ENCODE measurements at regions not wholly inside any gene's neighbourhood (a gene's known extent, or its start where the extent isn't known, plus 50 kb on each side); places are given as distances from the start of the nearest gene placed in this dataset.
A peak's percentile ranks its signal among the peaks of the same experiment; 100 is the strongest.

- H3K27ac Mint-ChIP-seq = peak overlapping the region in 1 of 2 donors; percentile 39
- Histone ChIP-seq H3K36me3 (ENCODE audit: control insufficient read depth in 2 of 2, extremely low read depth in 1 of 2, insufficient read depth in 1 of 2, low read length in 1 of 2) (no peaks in the 10 kb centered on the region), H3K27ac (ENCODE audit: low read length) (no peak overlapping the region), H3K27me3 (replicated peaks in 1 of 2; ENCODE audit: control insufficient read depth in 2 of 2, extremely low read depth in 1 of 2, insufficient read depth in 2 of 2, low read length in 1 of 2) (peaks cover 0 to 16% of the 10 kb centered on the region in 2 experiments), H3K4me1 (ENCODE audit: control insufficient read depth in 1 of 2, extremely low read depth in 1 of 2, insufficient read depth in 2 of 2, low read length in 2 of 2) (peaks cover 12 to 44% of the 10 kb centered on the region in 2 experiments), H3K4me3 (ENCODE audit: control insufficient read depth in 1 of 2, extremely low read depth in 1 of 2, low read length in 1 of 2) (no peak overlapping the region), H3K9me3 (no peaks in the 10 kb centered on the region)
- 94% methylated on average over 17 of the region's 19 CpGs for WGBS (ENCODE audit: insufficient coverage)
- no peak overlapping the region for H3K4me3 Mint-ChIP-seq
- ATAC-seq (replicated peaks in 1 of 4) (no peak), DNase-seq (no peak)
- peaks cover 7% of the 10 kb centered on the region for H3K36me3 Mint-ChIP-seq
- ChIA-PET CTCF (interaction anchor here (0.6 to 4.9 kb wide), 15 partner anchors 47 to 584 kb away, joined by 3 to 44 read pairs (median 5); partner anchors contain the start of gene FAN1 (in 1 of the 2)), POLR2A (no interaction called here)
- peaks cover 27 to 56% (median 46%) of the 10 kb centered on the region in 3 donors for H3K4me1 Mint-ChIP-seq
- H3K27me3 Mint-ChIP-seq = peaks cover 0 to 7% of the 10 kb centered on the region in 2 donors
- peaks cover 6 to 13% (median 8%) of the 10 kb centered on the region in 3 donors for H3K9me3 Mint-ChIP-seq
These were observed 160.5 kb downstream of the KLF13 start for GRCh38 chr15:31486906-31487695.

- H3K27me3 Mint-ChIP-seq = peaks cover 0 to 5% of the 10 kb centered on the region in 2 donors
- Histone ChIP-seq H3K4me1 (ENCODE audit: control insufficient read depth in 1 of 2, extremely low read depth in 1 of 2, insufficient read depth in 2 of 2, low read length in 2 of 2) (peaks cover 7 to 36% of the 10 kb centered on the region in 2 experiments), H3K9me3 (no peaks in the 10 kb centered on the region), H3K27ac (ENCODE audit: low read length) (no peak overlapping the region), H3K36me3 (ENCODE audit: control insufficient read depth in 2 of 2, extremely low read depth in 1 of 2, insufficient read depth in 1 of 2, low read length in 1 of 2) (no peaks in the 10 kb centered on the region), H3K4me3 (ENCODE audit: control insufficient read depth in 1 of 2, extremely low read depth in 1 of 2, low read length in 1 of 2) (no peak overlapping the region), H3K27me3 (replicated peaks in 1 of 2; ENCODE audit: control insufficient read depth in 2 of 2, extremely low read depth in 1 of 2, insufficient read depth in 2 of 2, low read length in 1 of 2) (peaks cover 0 to 8% of the 10 kb centered on the region in 2 experiments)
- peak overlapping the region; percentile 28 to 32 for H3K27ac Mint-ChIP-seq
- peaks cover 6 to 13% (median 8%) of the 10 kb centered on the region in 3 donors for H3K9me3 Mint-ChIP-seq
- WGBS (ENCODE audit: insufficient coverage) = 34% methylated on average over 6 of the region's 6 CpGs
- H3K4me1 Mint-ChIP-seq = peaks cover 24 to 48% (median 38%) of the 10 kb centered on the region in 3 donors
- DNase-seq = no peak
- ATAC-seq (replicated peaks in 1 of 4) = no peak
- no peak overlapping the region for H3K4me3 Mint-ChIP-seq
- peaks cover 7% of the 10 kb centered on the region for H3K36me3 Mint-ChIP-seq
- ChIA-PET CTCF (interaction anchor here (0.6 to 4.9 kb wide), 35 partner anchors 15 to 585 kb away, joined by 3 to 44 read pairs (median 4); partner anchors contain the start of gene FAN1 (in 1 of the 2)), POLR2A (no interaction called here)
These were observed 161.3 kb downstream of the KLF13 start for GRCh38 chr15:31487811-31488436.

- CTCF ChIA-PET = interaction anchor here (0.6 to 4.9 kb wide), 37 partner anchors 16 to 359 kb away, joined by 3 to 44 read pairs (median 4); no protein-coding TSS in a partner anchor
- POLR2A ChIA-PET = no interaction called here
- no peak overlapping the region for H3K27ac ChIP-seq (ENCODE audit: low read length)
- Mint-ChIP-seq H3K9me3 (peaks cover 6 to 13% (median 8%) of the 10 kb centered on the region in 3 donors), H3K27me3 (peaks cover 0 to 5% of the 10 kb centered on the region in 2 donors), H3K27ac (peak overlapping the region; percentile 28 to 32), H3K4me1 (peaks cover 23 to 47% (median 37%) of the 10 kb centered on the region in 3 donors), H3K4me3 (no peak overlapping the region), H3K36me3 (peaks cover 7% of the 10 kb centered on the region)
- H3K4me1 ChIP-seq (ENCODE audit: control insufficient read depth in 1 of 2, extremely low read depth in 1 of 2, insufficient read depth in 2 of 2, low read length in 2 of 2) = peaks cover 7 to 35% of the 10 kb centered on the region in 2 experiments
- no peaks in the 10 kb centered on the region for H3K36me3 ChIP-seq (ENCODE audit: control insufficient read depth in 2 of 2, extremely low read depth in 1 of 2, insufficient read depth in 1 of 2, low read length in 1 of 2)
- 68% methylated on average over 4 of the region's 7 CpGs for WGBS (ENCODE audit: insufficient coverage)
- no peak overlapping the region for H3K4me3 ChIP-seq (ENCODE audit: control insufficient read depth in 1 of 2, extremely low read depth in 1 of 2, low read length in 1 of 2)
- peak in 20 of 35 experiments; percentile 19 to 89 (median 30) for DNase-seq
- no peaks in the 10 kb centered on the region for H3K9me3 ChIP-seq
- peak; percentile 31 to 59 (median 35) for ATAC-seq (replicated peaks in 1 of 4)
- peaks cover 0 to 6% of the 10 kb centered on the region in 2 experiments for H3K27me3 ChIP-seq (replicated peaks in 1 of 2; ENCODE audit: control insufficient read depth in 2 of 2, extremely low read depth in 1 of 2, insufficient read depth in 2 of 2, low read length in 1 of 2)
These were observed 162.0 kb downstream of the KLF13 start for GRCh38 chr15:31488437-31489204.

GRCh38 chr15:31489281-31489680, 162.6 kb downstream of the KLF13 start:
- Histone ChIP-seq H3K9me3 (no peaks in the 10 kb centered on the region), H3K27me3 (replicated peaks in 1 of 2; ENCODE audit: control insufficient read depth in 2 of 2, extremely low read depth in 1 of 2, insufficient read depth in 2 of 2, low read length in 1 of 2) (peaks cover 0 to 5% of the 10 kb centered on the region in 2 experiments), H3K4me3 (ENCODE audit: control insufficient read depth in 1 of 2, extremely low read depth in 1 of 2, low read length in 1 of 2) (no peak overlapping the region), H3K27ac (ENCODE audit: low read length) (no peak overlapping the region), H3K36me3 (ENCODE audit: control insufficient read depth in 2 of 2, extremely low read depth in 1 of 2, insufficient read depth in 1 of 2, low read length in 1 of 2) (no peaks in the 10 kb centered on the region), H3K4me1 (ENCODE audit: control insufficient read depth in 1 of 2, extremely low read depth in 1 of 2, insufficient read depth in 2 of 2, low read length in 2 of 2) (peaks cover 7 to 30% of the 10 kb centered on the region in 2 experiments)
- WGBS (ENCODE audit: insufficient coverage) = 67% methylated on average over 1 of the region's 2 CpGs
- ATAC-seq (replicated peaks in 1 of 4) (no peak), DNase-seq (no peak)
- Mint-ChIP-seq H3K4me1 (peaks cover 20 to 43% (median 34%) of the 10 kb centered on the region in 3 donors), H3K9me3 (peaks cover 6 to 13% (median 8%) of the 10 kb centered on the region in 3 donors), H3K27me3 (peaks cover 0 to 3% of the 10 kb centered on the region in 2 donors), H3K27ac (no peak overlapping the region), H3K4me3 (no peak overlapping the region), H3K36me3 (peaks cover 7% of the 10 kb centered on the region)
- ChIA-PET CTCF (interaction anchor here (0.6 to 4.9 kb wide), 29 partner anchors 17 to 513 kb away, joined by 3 to 44 read pairs (median 5); no protein-coding TSS in a partner anchor), POLR2A (no interaction called here)

- ChIA-PET CTCF (interaction anchor here (0.6 to 4.9 kb wide), 18 partner anchors 23 to 514 kb away, joined by 3 to 44 read pairs (median 3); partner anchors contain the start of gene KLF13 (in 1 of the 2)), POLR2A (interaction anchor here in 1 of 2 donors (0.6 kb wide), 1 partner anchor 163 kb away, joined by 11 read pairs; the partner anchor contains the start of gene KLF13)
- H3K4me3 Mint-ChIP-seq = no peak overlapping the region
- 65% methylated on average over 8 of the region's 12 CpGs for whole genome bisulfite sequencing (ENCODE audit: insufficient coverage)
- Histone ChIP-seq H3K4me3 (ENCODE audit: control insufficient read depth in 1 of 2, extremely low read depth in 1 of 2, low read length in 1 of 2) (no peak overlapping the region), H3K9me3 (no peaks in the 10 kb centered on the region), H3K27ac (ENCODE audit: low read length) (no peak overlapping the region), H3K36me3 (ENCODE audit: control insufficient read depth in 2 of 2, extremely low read depth in 1 of 2, insufficient read depth in 1 of 2, low read length in 1 of 2) (no peaks in the 10 kb centered on the region), H3K4me1 (ENCODE audit: control insufficient read depth in 1 of 2, extremely low read depth in 1 of 2, insufficient read depth in 2 of 2, low read length in 2 of 2) (peaks cover 7 to 23% of the 10 kb centered on the region in 2 experiments), H3K27me3 (replicated peaks in 1 of 2; ENCODE audit: control insufficient read depth in 2 of 2, extremely low read depth in 1 of 2, insufficient read depth in 2 of 2, low read length in 1 of 2) (no peaks in the 10 kb centered on the region)
- peaks cover 6 to 13% (median 8%) of the 10 kb centered on the region in 3 donors for H3K9me3 Mint-ChIP-seq
- ATAC-seq (replicated peaks in 1 of 4) (peak in 3 of 4 experiments; percentile 34 to 51 (median 45)), DNase-seq (peak in 16 of 35 experiments; percentile 18 to 68 (median 28))
- no peak overlapping the region for H3K27ac Mint-ChIP-seq
- peaks cover 7% of the 10 kb centered on the region for H3K36me3 Mint-ChIP-seq
- H3K27me3 Mint-ChIP-seq = no peaks in the 10 kb centered on the region
- H3K4me1 Mint-ChIP-seq = peaks cover 13 to 36% (median 26%) of the 10 kb centered on the region in 3 donors
These were observed 163.4 kb downstream of the KLF13 start for GRCh38 chr15:31489801-31490646.
